HS-5 (cell line): ENCODE measurements at regions not wholly inside any gene's neighbourhood (a gene's known extent, or its start where the extent isn't known, plus 50 kb on each side); places are given as distances from the start of the nearest gene placed in this dataset.
"Not testable (repeated sequence)": the region's sequence is repeated elsewhere in the genome, so short reads cannot be mapped to it uniquely, and the experiment has no call there.

Experiments
- DNase-seq: peaks from one replicate; pipeline ENCODE4 v3.0.0-alpha.2; 2012; ENCODE audit warnings: low read depth

DNA sequence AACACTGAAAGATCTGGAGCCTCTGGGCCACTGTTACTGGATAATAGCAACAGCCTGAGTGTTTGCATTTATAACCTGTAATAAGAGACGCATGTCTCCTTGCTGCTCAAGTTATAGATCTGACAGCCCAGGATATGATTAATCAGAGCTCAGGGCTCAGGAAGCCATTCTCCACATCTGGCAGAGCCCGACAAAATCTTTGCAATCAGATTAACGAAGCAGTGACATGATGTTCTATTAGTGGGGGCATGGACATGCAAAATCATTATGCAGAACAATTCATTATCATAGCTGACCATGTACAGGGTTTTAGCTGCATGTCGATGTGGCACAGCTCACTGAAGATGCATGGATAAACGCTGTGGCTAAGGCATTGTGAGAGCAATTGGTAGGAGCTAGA lies 730.3 kb downstream of the ZNF385D start:
- DNase-seq, result no peak

DNA sequence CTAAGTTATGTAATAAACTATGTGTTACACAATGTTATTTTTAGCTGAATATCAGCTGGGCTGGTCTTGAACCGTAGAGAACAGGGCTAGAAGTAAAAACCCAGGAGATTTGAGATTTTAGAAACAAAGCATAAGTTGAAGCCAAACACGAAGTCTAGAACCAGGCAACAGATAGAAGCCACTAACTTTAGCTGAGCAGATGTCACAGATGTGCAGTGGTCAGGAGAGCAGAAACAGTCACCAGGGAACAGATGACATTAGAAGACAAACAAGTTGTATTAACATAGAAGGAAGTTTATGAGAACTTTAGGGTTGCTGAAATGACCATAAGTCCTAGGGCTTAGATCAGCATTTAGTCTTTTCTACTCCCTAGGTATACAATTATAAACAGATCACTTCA lies 731.0 kb downstream of the ZNF385D start:
- no peak for DNase-seq

DNA sequence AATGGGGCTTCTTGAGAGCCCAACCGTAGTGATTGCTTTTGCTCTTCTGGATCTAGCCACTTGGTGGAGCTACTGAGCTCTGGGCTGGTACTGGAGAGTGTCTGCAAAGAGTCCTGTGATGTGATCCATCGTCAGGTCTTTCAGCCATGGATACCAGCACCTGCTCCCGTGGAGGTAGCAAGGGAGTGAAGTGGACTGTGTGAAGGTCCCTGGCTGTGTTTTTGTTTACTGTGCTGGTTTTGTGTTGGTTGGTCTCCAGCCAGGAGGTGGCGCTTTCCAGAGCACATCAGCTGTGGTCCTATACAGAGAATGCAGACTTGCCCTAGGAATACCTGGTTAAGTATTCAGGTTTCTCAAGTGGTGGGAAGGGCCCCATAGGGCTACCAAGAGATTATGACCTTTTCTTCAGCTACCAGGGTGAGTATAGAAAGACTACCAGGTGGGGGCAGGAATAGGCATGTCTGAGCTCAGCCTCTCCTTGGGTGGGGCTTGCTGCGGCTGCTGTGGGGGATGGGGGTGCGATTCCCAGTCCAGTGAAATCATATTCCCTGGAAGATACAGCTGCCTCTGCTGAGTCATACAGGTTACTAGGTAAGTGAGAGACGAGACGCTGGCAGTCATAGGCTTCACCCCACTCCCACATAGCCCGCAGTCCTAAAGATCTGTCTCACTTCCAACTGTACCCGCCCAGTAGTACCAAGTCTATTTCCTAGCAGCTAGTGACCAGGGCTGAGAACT lies 733.7 kb downstream of the ZNF385D start:
- DNase-seq, result no peak

DNA sequence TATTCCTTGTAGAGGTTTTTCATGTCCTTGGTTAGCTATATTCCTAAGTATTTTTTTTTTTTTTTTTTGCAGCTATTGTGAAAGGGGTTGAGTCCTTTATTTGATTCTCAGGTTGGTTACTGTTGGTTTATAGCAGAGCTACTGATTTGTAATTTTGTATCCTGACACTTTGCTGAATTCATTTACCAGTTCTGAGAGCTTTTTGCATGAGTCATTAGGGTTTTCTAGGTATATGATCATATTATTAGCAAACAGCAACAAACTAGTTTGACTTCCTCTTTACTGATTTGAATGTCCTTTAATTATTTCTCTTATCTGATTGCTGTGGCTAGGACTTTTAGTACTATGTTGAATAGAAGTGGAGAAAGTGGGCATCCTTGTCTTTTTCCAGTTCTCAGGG lies 737.4 kb downstream of the ZNF385D start:
- DNase-seq, result no peak

DNA sequence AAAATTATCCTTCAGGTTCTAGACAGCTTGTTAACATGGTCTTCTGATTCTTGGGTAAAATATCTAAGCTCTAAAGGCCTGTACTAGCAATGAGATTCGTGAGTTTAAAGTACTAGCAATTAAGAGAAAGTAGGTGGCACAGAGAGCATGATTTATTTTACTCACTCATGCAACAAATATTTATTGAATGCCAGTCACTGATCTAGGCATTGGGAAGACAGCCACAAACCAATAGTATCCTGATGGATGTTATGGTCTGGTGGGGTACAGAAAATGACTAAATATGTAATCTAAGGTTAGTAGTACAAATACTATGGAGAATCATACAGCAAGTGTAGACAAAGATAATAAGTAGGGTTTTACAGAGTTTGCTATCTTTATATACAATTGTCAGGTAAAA lies 751.3 kb downstream of the ZNF385D start:
- peak; percentile 6 for DNase-seq

DNA sequence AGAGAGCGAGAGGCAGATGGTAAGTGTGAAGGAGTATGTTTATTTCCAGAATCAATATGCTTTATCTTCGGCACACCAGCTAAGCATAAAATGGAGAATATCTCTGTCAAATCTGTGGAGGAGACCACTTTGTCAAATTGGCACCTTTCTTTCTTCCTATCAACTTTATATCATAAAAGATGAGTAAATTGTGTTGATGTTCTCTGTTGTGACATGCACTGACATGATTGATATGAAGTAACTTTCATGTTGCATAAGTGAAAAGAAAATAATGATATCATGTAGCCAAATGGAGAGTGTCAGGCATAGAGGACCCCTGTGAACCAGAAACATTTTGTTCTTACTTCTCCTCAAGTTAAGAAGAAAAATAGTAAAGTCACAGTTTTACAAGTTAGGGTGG lies 753.8 kb downstream of the ZNF385D start:
- DNase-seq, result no peak

DNA sequence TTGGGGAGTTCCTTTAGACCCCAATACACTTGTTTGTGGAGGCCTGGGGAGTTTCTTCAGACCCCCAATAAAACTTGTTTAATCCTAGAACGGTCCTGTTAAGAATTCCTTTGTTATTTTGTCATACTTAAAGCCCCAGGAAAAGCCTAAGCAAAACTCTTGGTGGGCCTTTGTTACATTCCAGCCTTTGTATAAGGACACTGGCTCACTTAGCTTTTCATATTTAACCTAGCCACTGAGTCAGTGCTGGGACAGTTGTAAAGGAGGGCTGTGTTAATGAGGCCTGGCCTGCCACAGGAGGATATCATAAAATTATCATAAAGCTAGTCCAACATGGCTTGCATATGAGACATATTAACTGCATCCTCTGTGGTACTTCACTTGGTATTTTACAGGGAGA lies 760.1 kb downstream of the ZNF385D start:
- no peak for DNase-seq

DNA sequence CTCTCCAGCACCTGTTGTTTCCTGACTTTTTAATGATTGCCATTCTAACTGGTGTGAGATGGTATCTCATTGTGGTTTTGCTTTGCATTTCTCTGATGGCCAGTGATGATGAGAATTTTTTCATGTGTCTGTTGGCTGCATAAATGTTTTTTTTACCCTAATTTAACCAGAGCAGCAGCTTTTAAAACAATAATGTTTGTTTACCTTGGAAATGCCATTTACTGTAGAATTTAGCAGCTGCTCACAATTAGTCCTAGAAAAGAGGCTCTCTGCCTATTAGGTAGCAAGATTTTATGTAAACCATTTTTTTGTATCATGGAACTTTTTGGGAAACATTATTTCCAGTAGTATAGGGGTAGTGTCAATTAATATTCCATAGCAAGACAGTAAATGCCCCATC lies 761.4 kb downstream of the ZNF385D start:
- not testable (repeated sequence) for DNase-seq

DNA sequence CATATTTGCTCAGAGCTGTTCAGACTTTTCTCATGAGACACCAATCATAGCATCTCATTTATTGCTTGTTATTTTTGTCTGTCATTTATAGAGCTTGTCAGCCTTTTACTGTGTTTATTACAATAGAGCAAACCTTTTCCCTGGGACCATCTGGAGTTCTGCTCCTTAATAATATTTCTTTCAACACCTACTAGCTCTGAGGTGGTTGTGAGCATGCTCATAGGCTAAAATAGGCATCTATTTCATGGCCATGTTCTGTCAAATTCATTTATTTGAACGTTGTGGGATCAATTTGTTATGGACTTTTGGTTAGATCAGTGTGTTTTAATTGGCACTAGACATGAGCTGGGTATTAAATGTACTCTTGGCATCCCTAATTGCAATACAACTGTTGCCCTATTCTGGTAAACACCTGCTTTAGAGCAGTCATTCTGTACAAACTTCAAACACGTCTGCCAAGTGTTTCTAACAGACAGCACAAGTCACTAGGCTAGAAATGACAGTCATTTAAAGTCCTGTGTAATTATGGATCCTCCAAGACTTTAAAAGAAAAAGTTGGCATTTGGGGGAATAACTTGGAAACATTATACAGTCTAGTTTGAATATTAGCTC lies 766.3 kb downstream of the ZNF385D start:
- DNase-seq, result no peak

DNA sequence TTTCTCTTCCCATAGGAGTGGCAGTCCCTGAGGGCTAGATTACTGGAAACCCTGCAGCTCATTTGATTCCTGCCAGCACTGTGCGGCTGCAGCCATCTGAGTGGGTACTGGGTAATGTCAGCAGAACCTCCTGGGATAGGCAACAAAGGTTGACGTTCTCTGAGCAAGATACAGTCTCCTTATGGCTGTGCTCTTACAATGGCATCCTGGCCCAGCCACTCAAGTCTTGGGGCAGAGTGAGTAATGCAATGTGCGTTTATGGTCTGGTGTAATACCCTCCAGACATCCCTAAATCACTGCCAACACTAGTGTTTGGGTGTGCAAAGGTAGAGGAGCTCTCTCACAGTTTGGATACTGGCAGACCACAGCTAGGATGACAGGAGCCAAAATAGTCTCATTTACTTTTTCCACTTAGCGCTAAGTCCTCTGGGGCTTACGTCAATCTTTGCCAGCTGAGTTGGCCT lies 775.8 kb downstream of the ZNF385D start:
- DNase-seq, result no peak

DNA sequence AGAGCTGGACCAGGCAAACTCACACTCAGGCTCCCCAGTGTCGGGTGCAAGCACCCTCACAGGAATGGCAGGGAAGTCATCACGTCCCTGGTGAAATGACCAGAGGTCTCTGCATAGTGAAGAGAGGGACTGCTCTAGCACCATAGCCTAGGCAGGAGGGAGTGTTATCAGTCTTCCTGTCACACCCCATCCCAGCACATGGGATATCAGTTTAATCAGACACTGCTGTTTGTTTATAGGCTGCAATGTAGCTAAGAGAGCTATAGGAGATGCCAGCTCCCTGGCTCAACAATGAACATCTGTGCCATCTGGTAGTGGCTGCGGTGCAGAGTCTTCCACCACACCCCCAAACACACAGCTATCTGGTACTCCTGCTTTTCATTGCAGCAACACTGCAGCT lies 776.6 kb downstream of the ZNF385D start:
- no peak for DNase-seq

DNA sequence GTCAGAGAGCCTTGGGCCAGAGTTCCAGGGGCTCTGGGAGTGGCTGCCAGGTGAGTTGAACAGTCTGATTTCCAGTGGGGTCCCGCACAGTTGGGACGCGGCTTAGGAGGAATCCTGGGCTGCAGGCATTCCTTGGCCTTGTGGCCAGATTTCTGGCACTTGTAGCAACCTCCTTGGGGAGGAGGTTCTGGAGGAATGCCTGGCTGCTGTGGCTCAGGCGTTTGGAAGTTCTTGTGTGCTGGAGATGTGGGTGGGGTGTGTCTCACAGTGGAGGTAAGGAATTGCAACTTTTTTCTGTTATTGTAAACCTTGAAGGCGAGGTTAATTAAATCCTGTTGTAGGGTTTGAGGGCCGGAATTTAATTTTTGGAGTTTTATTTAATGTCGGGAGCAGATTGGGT lies 780.2 kb downstream of the ZNF385D start:
- DNase-seq, result not testable (repeated sequence)

DNA sequence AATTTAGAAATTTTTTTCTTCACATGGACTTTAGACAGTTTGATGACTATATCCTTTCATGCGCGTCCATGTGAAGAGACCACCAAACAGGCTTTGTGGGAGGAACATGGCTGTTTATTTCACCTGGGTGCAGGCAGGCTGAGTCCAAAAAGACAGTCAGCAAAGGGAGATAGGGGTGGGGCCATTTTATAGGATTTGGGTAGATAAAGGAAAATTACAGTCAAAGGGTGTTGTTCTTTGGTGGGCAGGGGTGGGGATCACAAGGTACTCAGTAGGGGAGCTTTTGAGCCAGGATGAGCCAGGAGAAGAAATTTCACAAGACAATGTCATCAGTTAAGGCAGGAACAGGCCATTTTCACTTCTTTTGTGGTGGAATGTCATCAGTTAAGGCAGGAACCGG lies 781.5 kb upstream of the SGO1 start:
- not testable (repeated sequence) for DNase-seq

DNA sequence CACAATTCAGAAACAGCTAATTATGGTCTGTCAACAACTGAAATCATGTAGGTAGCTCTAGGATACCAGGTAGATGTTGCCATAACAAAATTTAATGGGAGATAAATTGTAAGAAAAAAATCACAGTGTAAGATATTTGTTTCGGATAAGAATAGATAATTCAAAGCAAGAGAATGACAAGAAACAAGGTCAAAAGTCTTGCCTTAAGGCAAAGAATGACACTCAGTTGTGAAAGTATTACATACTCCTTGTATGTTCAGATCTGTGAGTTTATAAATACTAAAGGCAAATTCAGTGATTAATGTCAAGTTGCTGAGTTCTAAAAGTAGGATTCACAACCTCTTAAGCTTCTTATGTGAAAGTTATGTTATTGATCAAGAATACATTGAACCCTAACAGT lies 772.2 kb upstream of the SGO1 start:
- DNase-seq, result no peak

DNA sequence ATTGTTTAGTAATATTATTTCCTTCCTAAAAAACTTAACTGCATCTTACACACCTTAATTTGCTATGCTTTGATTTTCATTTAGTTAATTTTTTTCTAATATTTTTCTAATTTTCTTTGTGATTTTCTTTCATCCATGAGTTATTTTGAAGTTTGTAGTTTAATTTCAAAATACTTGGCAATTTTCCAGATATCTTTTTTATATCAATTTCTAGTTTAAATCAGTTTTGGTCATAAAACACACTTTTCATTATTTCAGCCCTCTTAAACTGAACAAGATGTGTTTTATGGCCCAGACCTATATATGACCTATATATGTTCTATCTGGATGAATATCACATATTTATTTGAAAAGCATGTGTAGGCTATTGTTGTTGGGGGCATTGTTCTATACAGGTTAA lies 759.9 kb upstream of the SGO1 start:
- DNase-seq, result no peak

DNA sequence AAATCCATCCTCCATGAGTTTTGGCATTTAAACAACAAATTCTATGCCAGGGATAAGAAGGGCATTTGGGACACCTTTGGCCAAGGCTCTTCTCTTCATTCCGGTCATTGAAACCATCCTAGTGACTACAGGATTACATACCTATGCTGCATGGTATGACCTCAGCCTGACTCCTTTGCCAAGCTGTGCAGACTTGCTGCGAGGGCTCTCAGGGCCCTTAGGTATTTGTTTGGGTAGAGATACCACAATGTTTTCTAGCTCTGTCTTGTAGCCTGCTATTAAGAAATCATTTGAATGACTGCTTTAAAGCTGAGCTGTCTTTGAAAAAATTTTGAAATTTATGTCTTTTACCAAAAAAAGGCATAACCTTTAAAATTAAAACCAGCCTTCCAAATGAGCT lies 749.8 kb upstream of the SGO1 start:
- DNase-seq, result no peak

DNA sequence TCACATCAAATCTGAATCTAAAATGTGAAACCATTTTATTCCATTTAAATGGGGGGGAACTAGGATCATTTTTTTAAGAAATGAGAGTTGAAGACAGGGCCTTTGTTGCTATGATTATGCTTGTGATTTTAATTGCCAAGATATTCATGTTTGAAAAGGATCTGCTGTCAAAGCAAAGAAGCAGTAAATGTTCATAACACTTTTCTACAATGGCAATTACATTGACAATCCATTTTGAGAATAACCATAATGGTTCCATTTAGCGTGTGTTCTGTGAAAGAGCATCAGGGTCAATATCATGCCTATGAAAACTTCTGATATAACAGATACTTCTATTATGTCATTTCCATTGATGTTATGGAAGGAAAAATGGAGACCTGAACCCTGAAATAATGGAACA lies 745.8 kb upstream of the SGO1 start:
- no peak for DNase-seq

DNA sequence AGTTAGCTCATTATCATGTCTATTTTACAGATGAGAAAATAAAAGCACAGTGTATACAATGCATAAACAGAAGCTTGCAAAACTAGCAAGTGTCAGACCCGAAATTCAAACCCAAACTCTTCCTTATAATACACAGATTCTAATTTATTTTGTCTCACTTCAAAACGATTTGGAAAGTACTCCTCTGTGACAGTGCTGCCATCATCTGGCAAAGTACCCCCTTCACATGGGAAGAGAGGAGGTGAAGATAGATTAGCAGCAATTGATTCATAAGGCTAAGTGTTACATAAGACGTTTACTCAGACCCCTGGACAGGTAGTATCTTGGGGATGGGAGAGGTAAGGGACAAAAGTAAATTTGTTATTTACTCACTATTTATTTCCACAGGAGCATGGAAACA lies 744.0 kb upstream of the SGO1 start:
- DNase-seq, result no peak

DNA sequence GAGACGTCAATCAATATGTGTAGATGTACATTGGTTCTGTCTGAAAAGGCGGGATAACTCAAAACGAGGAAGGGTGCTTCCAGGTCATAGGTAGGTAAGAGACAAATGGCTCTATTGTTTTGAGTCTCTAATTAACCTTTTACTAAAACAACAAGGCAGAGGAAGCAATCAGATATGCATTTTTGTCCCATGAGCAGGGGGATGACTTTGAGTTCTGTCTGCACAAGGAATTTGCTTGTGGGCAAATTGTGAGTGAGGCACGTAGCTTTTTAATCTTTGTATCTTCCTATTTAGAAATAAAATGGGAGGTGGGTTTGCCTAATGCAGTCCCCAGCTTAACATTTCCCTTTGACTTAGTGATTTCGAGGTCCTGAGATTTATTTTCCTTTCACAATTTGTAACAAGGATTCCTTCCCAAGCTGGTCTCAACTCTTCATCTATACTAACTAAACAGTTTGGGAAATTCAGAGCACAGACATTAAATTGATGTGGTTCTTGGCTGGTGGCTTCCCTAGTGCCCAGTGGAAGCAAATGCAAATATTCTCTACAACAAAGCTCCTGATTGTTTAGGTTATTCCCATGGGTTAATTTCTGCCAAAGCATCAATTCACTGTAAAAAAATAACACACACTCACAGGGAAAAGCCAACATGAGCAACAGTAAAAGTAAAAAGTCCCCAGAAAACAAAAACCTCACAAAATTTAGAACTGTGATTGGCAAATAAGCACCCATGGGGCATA lies 738.8 kb upstream of the SGO1 start:
- no peak for DNase-seq

DNA sequence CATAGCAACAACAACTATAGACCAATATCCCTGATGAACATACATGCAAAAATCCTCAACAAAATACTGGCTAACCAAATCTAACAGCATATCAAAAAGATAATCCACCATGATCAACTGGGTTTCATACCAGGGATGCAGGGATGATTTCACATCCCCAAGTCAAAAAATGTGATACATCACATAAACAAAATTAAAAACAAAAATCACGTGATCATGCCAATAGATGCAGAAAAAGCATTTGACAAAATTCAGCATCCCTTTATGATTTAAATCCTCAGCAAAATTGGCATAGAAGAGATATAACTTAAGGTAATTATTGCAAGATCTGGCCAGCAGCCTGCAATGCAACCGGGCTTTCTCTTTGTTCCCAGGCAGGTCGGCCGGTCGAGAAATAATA lies 735.1 kb upstream of the SGO1 start:
- DNase-seq, result not testable (repeated sequence)

DNA sequence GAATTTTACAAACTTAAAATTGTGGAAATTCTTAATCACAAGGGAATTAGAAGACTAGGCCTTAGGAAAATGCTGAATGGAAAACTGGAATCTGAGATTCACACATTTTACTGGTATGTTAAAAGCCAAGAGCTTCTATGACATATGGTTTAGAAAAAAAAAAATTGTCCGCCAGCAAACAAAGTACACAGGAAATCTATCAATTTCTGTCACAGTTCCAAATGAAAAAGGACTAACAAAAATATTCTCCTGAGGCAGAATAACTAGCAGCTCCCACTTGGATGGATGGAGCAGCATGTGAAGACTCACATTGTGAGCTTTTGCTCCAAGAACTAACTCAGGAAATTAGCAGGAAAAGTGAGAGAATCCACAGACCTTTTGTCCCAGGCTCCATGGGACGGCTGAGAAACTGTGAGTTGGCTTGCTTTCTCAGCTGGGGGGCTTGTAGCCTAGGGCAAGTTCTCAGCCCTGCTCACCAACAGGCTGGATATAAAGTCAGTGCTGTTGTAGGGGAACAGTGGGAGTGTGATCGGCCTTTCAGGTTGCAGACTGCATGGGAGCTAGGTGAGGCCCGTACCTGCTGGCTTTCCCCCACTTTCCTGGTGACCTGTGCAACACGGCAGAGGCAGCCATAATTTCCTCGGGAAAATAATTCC lies 731.1 kb upstream of the SGO1 start:
- no peak for DNase-seq

DNA sequence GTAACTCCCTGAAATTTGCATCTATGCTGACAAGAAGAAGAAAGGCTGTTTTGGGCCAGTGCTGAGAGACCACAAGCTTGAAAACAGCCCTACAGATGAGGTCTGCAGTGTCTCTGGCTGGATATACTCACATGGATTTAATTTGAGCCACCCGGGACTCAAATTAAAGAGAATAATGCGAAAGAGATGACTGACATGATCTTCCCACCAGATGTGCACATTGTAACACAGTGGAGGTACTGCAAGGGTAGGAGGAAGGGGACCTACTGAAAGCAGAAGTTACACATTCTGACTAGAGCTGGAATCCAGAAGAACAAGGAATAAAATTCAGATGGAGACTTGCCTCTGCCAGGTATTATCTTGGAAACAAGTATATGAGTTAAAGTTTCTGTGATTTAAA lies 728.3 kb upstream of the SGO1 start:
- no peak for DNase-seq

DNA sequence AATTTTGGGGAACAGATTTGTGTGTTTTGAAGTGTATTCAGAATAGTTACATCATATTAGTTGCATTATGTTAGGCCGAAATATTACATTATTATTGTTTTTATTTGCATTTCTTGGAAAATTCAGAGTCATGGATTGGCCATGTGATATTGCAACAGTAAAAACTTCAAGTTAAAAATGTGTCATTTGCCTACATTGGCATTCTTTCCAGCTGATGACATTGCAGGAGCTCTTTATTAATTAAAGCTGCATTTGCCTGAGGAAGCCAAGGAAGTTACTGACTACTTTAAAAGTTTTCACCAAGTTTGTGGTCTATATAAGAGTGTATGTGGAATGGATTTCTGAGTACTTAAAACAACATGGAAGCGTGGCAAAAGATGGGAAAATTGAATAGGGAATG lies 726.4 kb upstream of the SGO1 start:
- DNase-seq, result no peak
